ENCODE measurements at regions not wholly inside any gene's neighbourhood (a gene's known extent, or its start where the extent isn't known, plus 50 kb on each side); places are given as distances from the start of the nearest gene placed in this dataset.
"Not testable (repeated sequence)": the region's sequence is repeated elsewhere in the genome, so short reads cannot be mapped to it uniquely, and the experiment has no call there.

GRCh38 chr16:86737083-86737482 is 158.7 kb downstream of the FOXL1 start:
- Histone ChIP-seq H3K27ac (ENCODE audit: low read depth, low read length) (no peak overlapping the region), H3K56ac (ENCODE audit: low read length) (no peak overlapping the region), H3K18ac (ENCODE audit: low read length) (no peak overlapping the region), H3K4me3 (ENCODE audit: low read length) (no peak overlapping the region), H4K8ac (ENCODE audit: low read depth, low read length) (no peak overlapping the region), H3K23ac (ENCODE audit: low read length) (no peak overlapping the region), H3K9ac (ENCODE audit: low read length) (no peak overlapping the region), H2BK15ac (replicated peaks; ENCODE audit: low read depth) (no peak overlapping the region), H2BK120ac (ENCODE audit: low read depth, low read length) (no peak overlapping the region), H3K79me1 (ENCODE audit: low read length) (no peaks in the 10 kb centered on the region), H2BK5ac (ENCODE audit: low read length) (no peak overlapping the region), H3K36me3 (ENCODE audit: control insufficient read depth, insufficient read depth, low read length) (no peaks in the 10 kb centered on the region), H2AK5ac (ENCODE audit: low read length) (no peak overlapping the region), H4K5ac (ENCODE audit: low read length) (no peak overlapping the region), H3K27me3 (ENCODE audit: insufficient read depth, low read length, poor library complexity) (no peaks in the 10 kb centered on the region), H3K79me2 (ENCODE audit: control insufficient read depth, insufficient read depth, low read length) (no peaks in the 10 kb centered on the region), H3K4ac (ENCODE audit: low read depth, low read length) (no peak overlapping the region), H3K4me1 (ENCODE audit: control insufficient read depth, low read depth, low read length) (peaks cover 15% of the 10 kb centered on the region), H3K4me2 (ENCODE audit: low read length) (no peak overlapping the region)
- no CpG with 5 or more reads among the region's 7 CpGs for WGBS (ENCODE audit: extremely low coverage, insufficient coverage, low lambda C conversion rate)
- no peak for DNase-seq

GRCh38 chr16:86738322-86738721 is 160.0 kb downstream of the FOXL1 start:
- H3K4ac ChIP-seq (ENCODE audit: low read depth, low read length); H3K4me3 ChIP-seq (ENCODE audit: low read length); H2BK120ac ChIP-seq (ENCODE audit: low read depth, low read length); H3K56ac ChIP-seq (ENCODE audit: low read length); H3K79me2 ChIP-seq (ENCODE audit: control insufficient read depth, insufficient read depth, low read length); H2BK15ac ChIP-seq (replicated peaks; ENCODE audit: low read depth); H4K5ac ChIP-seq (ENCODE audit: low read length); H3K27ac ChIP-seq (ENCODE audit: low read depth, low read length); H2BK5ac ChIP-seq (ENCODE audit: low read length); H3K27me3 ChIP-seq (ENCODE audit: insufficient read depth, low read length, poor library complexity); H4K8ac ChIP-seq (ENCODE audit: low read depth, low read length); H3K9ac ChIP-seq (ENCODE audit: low read length); H3K79me1 ChIP-seq (ENCODE audit: low read length); H3K4me2 ChIP-seq (ENCODE audit: low read length); H3K18ac ChIP-seq (ENCODE audit: low read length); H2AK5ac ChIP-seq (ENCODE audit: low read length); H3K36me3 ChIP-seq (ENCODE audit: control insufficient read depth, insufficient read depth, low read length); H3K23ac ChIP-seq (ENCODE audit: low read length); DNase-seq: not testable (repeated sequence)
- no CpG with 5 or more reads among the region's 35 CpGs for WGBS (ENCODE audit: extremely low coverage, insufficient coverage, low lambda C conversion rate)
- peaks cover 13% of the 10 kb centered on the region for H3K4me1 ChIP-seq (ENCODE audit: control insufficient read depth, low read depth, low read length)

GRCh38 chr16:86739178-86739577 is 160.8 kb downstream of the FOXL1 start:
- no peak overlapping the region for H3K27ac ChIP-seq (ENCODE audit: low read depth, low read length)
- H3K4me2 ChIP-seq (ENCODE audit: low read length), result no peak overlapping the region
- H3K79me2 ChIP-seq (ENCODE audit: control insufficient read depth, insufficient read depth, low read length), result no peaks in the 10 kb centered on the region
- H3K27me3 ChIP-seq (ENCODE audit: insufficient read depth, low read length, poor library complexity), result no peaks in the 10 kb centered on the region
- WGBS (ENCODE audit: extremely low coverage, insufficient coverage, low lambda C conversion rate), result no CpG with 5 or more reads among the region's 3 CpGs
- H3K4me1 ChIP-seq (ENCODE audit: control insufficient read depth, low read depth, low read length), result peaks cover 6% of the 10 kb centered on the region
- H3K4me3 ChIP-seq (ENCODE audit: low read length), result no peak overlapping the region
- H4K8ac ChIP-seq (ENCODE audit: low read depth, low read length), result no peak overlapping the region
- H3K23ac ChIP-seq (ENCODE audit: low read length), result no peak overlapping the region
- no peak overlapping the region for H3K4ac ChIP-seq (ENCODE audit: low read depth, low read length)
- DNase-seq, result no peak
- no peak overlapping the region for H2BK120ac ChIP-seq (ENCODE audit: low read depth, low read length)
- H3K18ac ChIP-seq (ENCODE audit: low read length), result no peak overlapping the region
- H4K5ac ChIP-seq (ENCODE audit: low read length), result no peak overlapping the region
- H3K79me1 ChIP-seq (ENCODE audit: low read length), result no peaks in the 10 kb centered on the region
- H2BK15ac ChIP-seq (replicated peaks; ENCODE audit: low read depth), result no peak overlapping the region
- H2AK5ac ChIP-seq (ENCODE audit: low read length), result no peak overlapping the region
- H3K56ac ChIP-seq (ENCODE audit: low read length), result no peak overlapping the region
- no peak overlapping the region for H2BK5ac ChIP-seq (ENCODE audit: low read length)
- no peak overlapping the region for H3K9ac ChIP-seq (ENCODE audit: low read length)
- no peaks in the 10 kb centered on the region for H3K36me3 ChIP-seq (ENCODE audit: control insufficient read depth, insufficient read depth, low read length)

- Histone ChIP-seq H3K4me3 (ENCODE audit: low read length) (no peak overlapping the region), H3K27ac (ENCODE audit: low read depth, low read length) (no peak overlapping the region), H3K23ac (ENCODE audit: low read length) (no peak overlapping the region), H3K27me3 (ENCODE audit: insufficient read depth, low read length, poor library complexity) (no peaks in the 10 kb centered on the region), H3K4me2 (ENCODE audit: low read length) (no peak overlapping the region), H3K79me2 (ENCODE audit: control insufficient read depth, insufficient read depth, low read length) (no peaks in the 10 kb centered on the region), H3K4me1 (ENCODE audit: control insufficient read depth, low read depth, low read length) (peaks cover 4% of the 10 kb centered on the region), H4K8ac (ENCODE audit: low read depth, low read length) (no peak overlapping the region), H2BK120ac (ENCODE audit: low read depth, low read length) (no peak overlapping the region), H3K36me3 (ENCODE audit: control insufficient read depth, insufficient read depth, low read length) (no peaks in the 10 kb centered on the region), H2BK5ac (ENCODE audit: low read length) (no peak overlapping the region), H3K9ac (ENCODE audit: low read length) (no peak overlapping the region), H2AK5ac (ENCODE audit: low read length) (peak overlapping the region; percentile 14), H3K56ac (ENCODE audit: low read length) (no peak overlapping the region), H3K4ac (ENCODE audit: low read depth, low read length) (no peak overlapping the region), H2BK15ac (replicated peaks; ENCODE audit: low read depth) (no peak overlapping the region), H4K5ac (ENCODE audit: low read length) (no peak overlapping the region), H3K18ac (ENCODE audit: low read length) (no peak overlapping the region), H3K79me1 (ENCODE audit: low read length) (no peaks in the 10 kb centered on the region)
- no peak for DNase-seq
- no CpG with 5 or more reads among the region's 11 CpGs for WGBS (ENCODE audit: extremely low coverage, insufficient coverage, low lambda C conversion rate)
Measured at GRCh38 chr16:86739808-86740207, 161.5 kb downstream of the FOXL1 start.

- Histone ChIP-seq H3K27me3 (ENCODE audit: insufficient read depth, low read length, poor library complexity) (no peaks in the 10 kb centered on the region), H3K79me1 (ENCODE audit: low read length) (no peaks in the 10 kb centered on the region), H3K56ac (ENCODE audit: low read length) (no peak overlapping the region), H3K4ac (ENCODE audit: low read depth, low read length) (no peak overlapping the region), H3K79me2 (ENCODE audit: control insufficient read depth, insufficient read depth, low read length) (no peaks in the 10 kb centered on the region), H3K4me3 (ENCODE audit: low read length) (no peak overlapping the region), H3K4me2 (ENCODE audit: low read length) (no peak overlapping the region), H3K4me1 (ENCODE audit: control insufficient read depth, low read depth, low read length) (no peaks in the 10 kb centered on the region), H3K9ac (ENCODE audit: low read length) (no peak overlapping the region), H2AK5ac (ENCODE audit: low read length) (no peak overlapping the region), H4K5ac (ENCODE audit: low read length) (no peak overlapping the region), H3K27ac (ENCODE audit: low read depth, low read length) (peak overlapping the region; percentile 93), H2BK15ac (replicated peaks; ENCODE audit: low read depth) (no peak overlapping the region), H3K23ac (ENCODE audit: low read length) (no peak overlapping the region), H2BK120ac (ENCODE audit: low read depth, low read length) (no peak overlapping the region), H3K36me3 (ENCODE audit: control insufficient read depth, insufficient read depth, low read length) (no peaks in the 10 kb centered on the region), H3K18ac (ENCODE audit: low read length) (no peak overlapping the region), H4K8ac (ENCODE audit: low read depth, low read length) (no peak overlapping the region), H2BK5ac (ENCODE audit: low read length) (no peak overlapping the region)
- DNase-seq, result no peak
- no CpG with 5 or more reads among the region's 17 CpGs for WGBS (ENCODE audit: extremely low coverage, insufficient coverage, low lambda C conversion rate)
Measured at GRCh38 chr16:86740298-86740697, 161.9 kb downstream of the FOXL1 start.
